ENCODE measurements at regions not wholly inside any gene's neighbourhood (a gene's known extent, or its start where the extent isn't known, plus 50 kb on each side); places are given as distances from the start of the nearest gene placed in this dataset.

DNA sequence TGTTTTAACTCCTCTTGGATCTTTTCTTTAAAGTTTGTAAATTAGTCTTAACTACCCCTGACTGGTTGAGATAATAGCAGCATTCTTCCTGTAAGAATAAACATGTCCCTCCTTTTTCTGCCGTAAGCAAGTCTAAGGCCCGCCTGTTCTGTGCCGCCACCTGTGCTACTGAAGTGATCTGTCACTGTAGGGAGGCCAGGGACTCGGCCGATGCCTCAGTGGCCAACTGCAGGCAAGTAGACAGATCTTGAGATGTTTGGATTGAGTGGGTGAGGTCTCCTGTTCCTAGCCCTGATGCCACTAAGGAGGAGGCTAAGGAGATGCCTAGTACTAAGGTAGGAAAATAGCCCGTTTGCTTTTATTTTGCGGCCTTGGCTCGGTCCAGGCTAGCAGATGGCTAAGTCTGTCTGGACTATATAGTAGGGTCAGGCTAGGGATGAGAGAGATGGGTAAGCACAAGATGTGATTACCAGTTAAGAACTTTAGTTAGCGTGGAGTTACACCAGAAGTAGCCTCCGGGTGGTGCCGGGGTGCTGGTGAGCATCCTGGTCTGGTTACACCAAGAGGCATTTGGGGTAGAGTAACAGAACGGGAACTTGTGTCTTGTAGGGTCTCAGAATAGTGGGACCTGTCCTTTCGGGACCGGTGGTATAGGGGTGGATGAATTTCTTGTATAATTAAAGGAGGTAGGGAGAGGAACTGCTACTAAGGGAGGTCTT lies 584.2 kb downstream of the SUCLG1 start:
- no peak for ATAC-seq (replicated peaks in 1 of 4)
- Histone ChIP-seq H3K9me3 (no peaks in the 10 kb centered on the region), H3K36me3 (ENCODE audit: control insufficient read depth in 2 of 2, extremely low read depth in 1 of 2, insufficient read depth in 1 of 2, low read length in 1 of 2) (no peaks in the 10 kb centered on the region), H3K4me1 (ENCODE audit: control insufficient read depth in 1 of 2, extremely low read depth in 1 of 2, insufficient read depth in 2 of 2, low read length in 2 of 2) (no peaks in the 10 kb centered on the region), H3K27ac (ENCODE audit: low read length) (no peak overlapping the region), H3K27me3 (replicated peaks in 1 of 2; ENCODE audit: control insufficient read depth in 2 of 2, extremely low read depth in 1 of 2, insufficient read depth in 2 of 2, low read length in 1 of 2) (no peaks in the 10 kb centered on the region), H3K4me3 (ENCODE audit: control insufficient read depth in 1 of 2, extremely low read depth in 1 of 2, low read length in 1 of 2) (no peak overlapping the region)
- Mint-ChIP-seq H3K36me3 (no peaks in the 10 kb centered on the region), H3K9me3 (peaks cover 10 to 37% (median 30%) of the 10 kb centered on the region in 3 donors), H3K4me1 (no peaks in the 10 kb centered on the region), H3K27me3 (no peaks in the 10 kb centered on the region), H3K27ac (no peak overlapping the region), H3K4me3 (no peak overlapping the region)
- CTCF ChIA-PET = no interaction called here
- DNase-seq = no peak
- 85% methylated on average over 10 of the region's 14 CpGs for WGBS (ENCODE audit: insufficient coverage)
- POLR2A ChIA-PET = no interaction called here

DNA sequence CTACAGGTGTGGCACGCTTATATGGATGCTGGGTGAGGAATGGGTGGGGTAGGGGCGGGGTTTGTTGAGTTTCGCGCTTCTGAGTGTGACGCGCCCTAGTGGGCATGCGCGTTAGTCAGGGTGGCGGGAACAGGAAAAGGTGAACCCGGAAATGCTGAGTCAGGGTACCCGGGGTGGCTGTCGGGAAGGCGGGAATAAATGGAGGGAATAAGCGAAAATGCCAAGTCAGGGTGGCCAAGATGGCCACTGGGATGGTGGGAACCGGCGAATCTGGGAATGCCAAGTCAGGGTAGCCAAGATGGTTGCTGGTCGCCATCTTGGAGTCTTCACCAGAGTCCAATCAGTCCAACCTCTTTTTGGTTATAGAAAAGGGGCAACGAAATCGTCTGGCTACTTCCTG lies 585.0 kb downstream of the SUCLG1 start:
- CTCF ChIA-PET = no interaction called here
- H3K4me3 ChIP-seq (ENCODE audit: control insufficient read depth in 1 of 2, extremely low read depth in 1 of 2, low read length in 1 of 2) = no peak overlapping the region
- Mint-ChIP-seq H3K27ac (no peak overlapping the region), H3K27me3 (no peaks in the 10 kb centered on the region), H3K4me1 (no peaks in the 10 kb centered on the region), H3K9me3 (peaks cover 10 to 37% (median 30%) of the 10 kb centered on the region in 3 donors), H3K4me3 (no peak overlapping the region), H3K36me3 (no peaks in the 10 kb centered on the region)
- WGBS (ENCODE audit: insufficient coverage) = 88% methylated on average over 19 of the region's 19 CpGs
- ATAC-seq (replicated peaks in 1 of 4) = no peak
- no peaks in the 10 kb centered on the region for H3K9me3 ChIP-seq
- no peak for DNase-seq
- no peak overlapping the region for H3K27ac ChIP-seq (ENCODE audit: low read length)
- no peaks in the 10 kb centered on the region for H3K36me3 ChIP-seq (ENCODE audit: control insufficient read depth in 2 of 2, extremely low read depth in 1 of 2, insufficient read depth in 1 of 2, low read length in 1 of 2)
- no peaks in the 10 kb centered on the region for H3K4me1 ChIP-seq (ENCODE audit: control insufficient read depth in 1 of 2, extremely low read depth in 1 of 2, insufficient read depth in 2 of 2, low read length in 2 of 2)
- POLR2A ChIA-PET = no interaction called here
- H3K27me3 ChIP-seq (replicated peaks in 1 of 2; ENCODE audit: control insufficient read depth in 2 of 2, extremely low read depth in 1 of 2, insufficient read depth in 2 of 2, low read length in 1 of 2) = no peaks in the 10 kb centered on the region

- H3K27me3 Mint-ChIP-seq = no peaks in the 10 kb centered on the region
- H3K9me3 ChIP-seq = no peaks in the 10 kb centered on the region
- H3K27ac Mint-ChIP-seq = no peak overlapping the region
- H3K4me1 Mint-ChIP-seq = no peaks in the 10 kb centered on the region
- no peaks in the 10 kb centered on the region for H3K36me3 Mint-ChIP-seq
- H3K36me3 ChIP-seq (ENCODE audit: control insufficient read depth in 2 of 2, extremely low read depth in 1 of 2, insufficient read depth in 1 of 2, low read length in 1 of 2) = no peaks in the 10 kb centered on the region
- no peak for ATAC-seq (replicated peaks in 1 of 4)
- no peak overlapping the region for H3K4me3 Mint-ChIP-seq
- peaks cover 10 to 31% (median 23%) of the 10 kb centered on the region in 3 donors for H3K9me3 Mint-ChIP-seq
- no peaks in the 10 kb centered on the region for H3K27me3 ChIP-seq (replicated peaks in 1 of 2; ENCODE audit: control insufficient read depth in 2 of 2, extremely low read depth in 1 of 2, insufficient read depth in 2 of 2, low read length in 1 of 2)
- no peak overlapping the region for H3K4me3 ChIP-seq (ENCODE audit: control insufficient read depth in 1 of 2, extremely low read depth in 1 of 2, low read length in 1 of 2)
- ChIA-PET POLR2A (no interaction called here), CTCF (no interaction called here)
- H3K4me1 ChIP-seq (ENCODE audit: control insufficient read depth in 1 of 2, extremely low read depth in 1 of 2, insufficient read depth in 2 of 2, low read length in 2 of 2) = no peaks in the 10 kb centered on the region
- no peak for DNase-seq
- H3K27ac ChIP-seq (ENCODE audit: low read length) = no peak overlapping the region
- WGBS (ENCODE audit: insufficient coverage) = 80% methylated on average over 6 of the region's 6 CpGs
Observed at GRCh38 chr2:83873110-83873509, 586.0 kb downstream of the SUCLG1 start.

- DNase-seq (no peak), ATAC-seq (replicated peaks in 1 of 4) (no peak)
- no peaks in the 10 kb centered on the region for H3K27me3 Mint-ChIP-seq
- H3K9me3 Mint-ChIP-seq = peaks cover 0 to 9% (median 0%) of the 10 kb centered on the region in 3 donors
- H3K4me3 ChIP-seq (ENCODE audit: control insufficient read depth in 1 of 2, extremely low read depth in 1 of 2, low read length in 1 of 2) = no peak overlapping the region
- H3K36me3 Mint-ChIP-seq = no peaks in the 10 kb centered on the region
- no peaks in the 10 kb centered on the region for H3K4me1 Mint-ChIP-seq
- no peaks in the 10 kb centered on the region for H3K4me1 ChIP-seq (ENCODE audit: control insufficient read depth in 1 of 2, extremely low read depth in 1 of 2, insufficient read depth in 2 of 2, low read length in 2 of 2)
- no peak overlapping the region for H3K4me3 Mint-ChIP-seq
- WGBS (ENCODE audit: insufficient coverage) = no CpG with 5 or more reads among the region's 3 CpGs
- no peak overlapping the region for H3K27ac Mint-ChIP-seq
- no peaks in the 10 kb centered on the region for H3K9me3 ChIP-seq
- no peaks in the 10 kb centered on the region for H3K36me3 ChIP-seq (ENCODE audit: control insufficient read depth in 2 of 2, extremely low read depth in 1 of 2, insufficient read depth in 1 of 2, low read length in 1 of 2)
- CTCF ChIA-PET = no interaction called here
- H3K27ac ChIP-seq (ENCODE audit: low read length) = no peak overlapping the region
- H3K27me3 ChIP-seq (replicated peaks in 1 of 2; ENCODE audit: control insufficient read depth in 2 of 2, extremely low read depth in 1 of 2, insufficient read depth in 2 of 2, low read length in 1 of 2) = no peaks in the 10 kb centered on the region
- POLR2A ChIA-PET = interaction anchor here in 1 of 2 donors (0.6 kb wide), 1 partner anchor 1216 kb away, joined by 7 read pairs; no protein-coding TSS in a partner anchor
Observed at GRCh38 chr2:83866211-83866610, 592.9 kb downstream of the SUCLG1 start.

DNA sequence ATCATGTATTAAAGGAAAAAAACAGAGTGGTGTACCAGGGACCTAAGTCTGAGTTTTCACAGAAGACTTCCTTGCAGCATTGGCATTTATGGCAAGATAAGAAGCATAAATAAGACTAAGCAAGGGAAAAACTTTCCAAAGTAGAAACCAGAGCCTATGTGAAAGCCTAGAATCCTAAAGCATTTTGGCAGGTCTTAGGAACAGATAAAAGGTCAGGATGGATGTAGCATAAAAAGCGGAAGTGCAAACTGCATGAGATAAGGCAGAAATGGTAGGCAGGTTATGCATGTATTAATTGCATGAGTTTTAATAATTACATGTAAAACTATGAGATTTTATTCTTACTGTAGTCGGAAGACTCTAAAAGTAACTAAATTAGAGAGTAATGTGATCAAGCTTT lies 596.5 kb downstream of the SUCLG1 start:
- no peak for ATAC-seq (replicated peaks in 1 of 4)

DNA sequence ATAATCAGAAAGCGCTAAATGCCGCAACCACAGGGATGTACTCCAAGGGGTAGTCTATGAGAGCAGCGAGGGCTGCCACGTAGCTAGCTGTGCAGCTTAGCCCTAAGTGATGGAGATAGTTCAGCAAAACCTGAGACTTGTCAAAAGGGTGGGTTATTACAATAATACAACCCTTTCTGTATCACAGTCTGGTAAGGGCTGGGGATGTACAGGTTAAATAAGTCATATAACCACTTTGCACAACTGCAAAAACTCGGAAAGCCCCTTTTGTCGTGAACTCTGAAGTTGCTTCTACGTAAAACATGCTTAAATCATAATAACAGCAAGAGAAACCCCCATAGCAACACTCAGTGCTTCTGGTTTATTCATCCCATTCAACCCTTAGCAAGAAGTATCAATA lies 598.8 kb downstream of the SUCLG1 start:
- Histone ChIP-seq H3K9me3 (no peaks in the 10 kb centered on the region), H3K27ac (ENCODE audit: low read length) (no peak overlapping the region), H3K27me3 (replicated peaks in 1 of 2; ENCODE audit: control insufficient read depth in 2 of 2, extremely low read depth in 1 of 2, insufficient read depth in 2 of 2, low read length in 1 of 2) (no peaks in the 10 kb centered on the region), H3K36me3 (ENCODE audit: control insufficient read depth in 2 of 2, extremely low read depth in 1 of 2, insufficient read depth in 1 of 2, low read length in 1 of 2) (no peaks in the 10 kb centered on the region), H3K4me3 (ENCODE audit: control insufficient read depth in 1 of 2, extremely low read depth in 1 of 2, low read length in 1 of 2) (no peak overlapping the region), H3K4me1 (ENCODE audit: control insufficient read depth in 1 of 2, extremely low read depth in 1 of 2, insufficient read depth in 2 of 2, low read length in 2 of 2) (no peaks in the 10 kb centered on the region)
- peaks cover 0 to 3% of the 10 kb centered on the region in 2 donors for H3K27me3 Mint-ChIP-seq
- H3K27ac Mint-ChIP-seq = no peak overlapping the region
- no peak overlapping the region for H3K4me3 Mint-ChIP-seq
- H3K9me3 Mint-ChIP-seq = peaks cover 0 to 13% (median 0%) of the 10 kb centered on the region in 3 donors
- ATAC-seq (replicated peaks in 1 of 4) (no peak), DNase-seq (no peak)
- POLR2A ChIA-PET = no interaction called here
- H3K36me3 Mint-ChIP-seq = no peaks in the 10 kb centered on the region
- no peaks in the 10 kb centered on the region for H3K4me1 Mint-ChIP-seq
- CTCF ChIA-PET = no interaction called here
- WGBS (ENCODE audit: insufficient coverage) = 68% methylated on average over 5 of the region's 7 CpGs

More for the DNA sequence above, 596.5 kb downstream of the SUCLG1 start:
- Mint-ChIP-seq H3K9me3 (peaks cover 0 to 13% (median 0%) of the 10 kb centered on the region in 3 donors), H3K4me3 (no peak overlapping the region), H3K27me3 (peaks cover 0 to 3% of the 10 kb centered on the region in 2 donors), H3K36me3 (no peaks in the 10 kb centered on the region), H3K27ac (no peak overlapping the region), H3K4me1 (no peaks in the 10 kb centered on the region)
- CTCF ChIA-PET = no interaction called here
- H3K27ac ChIP-seq (ENCODE audit: low read length) = no peak overlapping the region
- no peaks in the 10 kb centered on the region for H3K27me3 ChIP-seq (replicated peaks in 1 of 2; ENCODE audit: control insufficient read depth in 2 of 2, extremely low read depth in 1 of 2, insufficient read depth in 2 of 2, low read length in 1 of 2)
- no peaks in the 10 kb centered on the region for H3K36me3 ChIP-seq (ENCODE audit: control insufficient read depth in 2 of 2, extremely low read depth in 1 of 2, insufficient read depth in 1 of 2, low read length in 1 of 2)
- POLR2A ChIA-PET = no interaction called here
- H3K9me3 ChIP-seq = no peaks in the 10 kb centered on the region
- DNase-seq = no peak
- no peak overlapping the region for H3K4me3 ChIP-seq (ENCODE audit: control insufficient read depth in 1 of 2, extremely low read depth in 1 of 2, low read length in 1 of 2)
- WGBS (ENCODE audit: insufficient coverage) = no CpG with 5 or more reads among the region's 2 CpGs
- no peaks in the 10 kb centered on the region for H3K4me1 ChIP-seq (ENCODE audit: control insufficient read depth in 1 of 2, extremely low read depth in 1 of 2, insufficient read depth in 2 of 2, low read length in 2 of 2)

- Histone ChIP-seq H3K9me3 (no peaks in the 10 kb centered on the region), H3K4me3 (ENCODE audit: control insufficient read depth in 1 of 2, extremely low read depth in 1 of 2, low read length in 1 of 2) (no peak overlapping the region), H3K4me1 (ENCODE audit: control insufficient read depth in 1 of 2, extremely low read depth in 1 of 2, insufficient read depth in 2 of 2, low read length in 2 of 2) (no peaks in the 10 kb centered on the region), H3K36me3 (ENCODE audit: control insufficient read depth in 2 of 2, extremely low read depth in 1 of 2, insufficient read depth in 1 of 2, low read length in 1 of 2) (no peaks in the 10 kb centered on the region), H3K27ac (ENCODE audit: low read length) (no peak overlapping the region), H3K27me3 (replicated peaks in 1 of 2; ENCODE audit: control insufficient read depth in 2 of 2, extremely low read depth in 1 of 2, insufficient read depth in 2 of 2, low read length in 1 of 2) (no peaks in the 10 kb centered on the region)
- H3K36me3 Mint-ChIP-seq = no peaks in the 10 kb centered on the region
- peaks cover 0 to 3% of the 10 kb centered on the region in 2 donors for H3K27me3 Mint-ChIP-seq
- ChIA-PET CTCF (no interaction called here), POLR2A (no interaction called here)
- no peaks in the 10 kb centered on the region for H3K4me1 Mint-ChIP-seq
- peaks cover 0 to 13% (median 0%) of the 10 kb centered on the region in 3 donors for H3K9me3 Mint-ChIP-seq
- H3K27ac Mint-ChIP-seq = no peak overlapping the region
- WGBS (ENCODE audit: insufficient coverage) = no CpG with 5 or more reads among the region's 1 CpG
- DNase-seq (no peak), ATAC-seq (replicated peaks in 1 of 4) (no peak)
- no peak overlapping the region for H3K4me3 Mint-ChIP-seq
Observed at GRCh38 chr2:83859553-83859952, 599.5 kb downstream of the SUCLG1 start.
